Tibial artery (tissue), 4 donors: ENCODE measurements at regions not wholly inside any gene's neighbourhood (a gene's known extent, or its start where the extent isn't known, plus 50 kb on each side); places are given as distances from the start of the nearest gene placed in this dataset.

Source experiments
- DNase-seq, 2 donors: peaks; one replicate each; pipeline ENCODE4 v3.0.0-alpha.2; 2019
- H3K27ac ChIP-seq, 2 donors: fragments of 200-600 bp; sonication (generic) in 1 of 2; 1 replicate in 1 of 2; 2 replicates in 1 of 2; pipeline ENCODE4 v1.5.1; 2018 to 2019; ENCODE audit warnings: mild to moderate bottlenecking in 1 of 2
- H3K27me3 ChIP-seq, 2 donors: fragments of 200-600 bp; sonication (generic) in 1 of 2; one replicate each; pipeline versions ENCODE4 v1.5.1 to v1.6.0; 2016 to 2019
- H3K36me3 ChIP-seq, 3 donors: fragments of 200-600 bp; sonication (generic) in 2 of 3; one replicate each; pipeline ENCODE4 v1.5.1; 2016 to 2019; ENCODE audit warnings: mild to moderate bottlenecking in 2 of 3
- H3K4me1 ChIP-seq, 4 donors: fragments of 200-600 bp; sonication (generic) in 2 of 4; 1 replicate in 3 of 4; 2 replicates in 1 of 4; pipeline ENCODE4 v1.5.1; 2016 to 2019
- H3K4me3 ChIP-seq, 2 donors: fragments of 200-600 bp; sonication (generic) in 1 of 2; 1 replicate in 1 of 2; 2 replicates in 1 of 2; pipeline ENCODE4 v1.5.1; 2018 to 2019; ENCODE audit warnings: mild to moderate bottlenecking in 2 of 2
- H3K9me3 ChIP-seq, 3 donors: fragments of 200-600 bp; sonication (generic) in 1 of 3; one replicate each; pipeline ENCODE4 v1.5.1; 2016 to 2019
- CTCF ChIP-seq, 2 experiments: fragments of 200-600 bp in 1 of 2; fragments of 450-650 bp in 1 of 2; IDR thresholded peaks; one replicate each; pipeline ENCODE4 v1.5.1; 2017 to 2019; ENCODE audit warnings: antibody characterized with exemption in 2 of 2, mild to moderate bottlenecking in 1 of 2, moderate library complexity in 1 of 2
- intact Hi-C: fragments of 100-400 bp; cut with DNase I; formaldehyde crosslinking; loops from one replicate; pipeline ENCODE4 v1.15.0; 2023; ENCODE audit warnings: low total_unique reads

- TF ChIP-seq CTCF (IDR thresholded peaks at IDR 0.05): no peak
- intact Hi-C loops: no loop called here
- Histone ChIP-seq H3K4me3 (no peak overlapping the region), H3K4me1 (no peaks in the 10 kb centered on the region), H3K27me3 (no peaks in the 10 kb centered on the region), H3K9me3 (no peaks in the 10 kb centered on the region), H3K36me3 (no peaks in the 10 kb centered on the region), H3K27ac (no peak overlapping the region)
- DNase-seq: no peak
Measured at GRCh38 chr12:89140602-89141238, 211.6 kb downstream of the DUSP6 start.

- Histone ChIP-seq H3K27ac (no peak overlapping the region), H3K4me3 (no peak overlapping the region), H3K36me3 (no peaks in the 10 kb centered on the region), H3K4me1 (no peaks in the 10 kb centered on the region), H3K27me3 (no peaks in the 10 kb centered on the region), H3K9me3 (no peaks in the 10 kb centered on the region)
- intact Hi-C loops: no loop called here
- DNase-seq: no peak
- TF ChIP-seq CTCF (IDR thresholded peaks at IDR 0.05): no peak
Measured at GRCh38 chr12:89140141-89140540, 212.2 kb downstream of the DUSP6 start.

- Histone ChIP-seq H3K36me3 (no peaks in the 10 kb centered on the region), H3K27ac (no peak overlapping the region), H3K27me3 (no peaks in the 10 kb centered on the region), H3K4me3 (no peak overlapping the region), H3K9me3 (no peaks in the 10 kb centered on the region), H3K4me1 (no peaks in the 10 kb centered on the region)
- intact Hi-C loops: no loop called here
- no peak for TF ChIP-seq CTCF (IDR thresholded peaks at IDR 0.05)
- no peak for DNase-seq
Measured at GRCh38 chr12:89139390-89139789, 212.9 kb downstream of the DUSP6 start.

- H3K9me3 ChIP-seq: no peaks in the 10 kb centered on the region
- no peak for TF ChIP-seq CTCF (IDR thresholded peaks at IDR 0.05)
- H3K27me3 ChIP-seq: no peaks in the 10 kb centered on the region
- no peak for DNase-seq
- H3K4me3 ChIP-seq: no peak overlapping the region
- intact Hi-C loops: no loop called here
- H3K27ac ChIP-seq: no peak overlapping the region
- H3K36me3 ChIP-seq: no peaks in the 10 kb centered on the region
- H3K4me1 ChIP-seq: no peaks in the 10 kb centered on the region
Measured at GRCh38 chr12:89138048-89138852, 214.1 kb downstream of the DUSP6 start.

GRCh38 chr12:89135976-89136634, 216.2 kb downstream of the DUSP6 start:
- Histone ChIP-seq H3K4me3 (no peak overlapping the region), H3K9me3 (no peaks in the 10 kb centered on the region), H3K27ac (no peak overlapping the region), H3K36me3 (no peaks in the 10 kb centered on the region), H3K4me1 (no peaks in the 10 kb centered on the region), H3K27me3 (no peaks in the 10 kb centered on the region)
- no peak for TF ChIP-seq CTCF (IDR thresholded peaks at IDR 0.05)
- no peak for DNase-seq
- intact Hi-C loops: no loop called here
